ENCODE measurements at regions not wholly inside any gene's neighbourhood (a gene's known extent, or its start where the extent isn't known, plus 50 kb on each side); places are given as distances from the start of the nearest gene placed in this dataset.
A peak's percentile ranks its signal among the peaks of the same experiment; 100 is the strongest.
"Not testable (repeated sequence)": the region's sequence is repeated elsewhere in the genome, so short reads cannot be mapped to it uniquely, and the experiment has no call there.

DNA sequence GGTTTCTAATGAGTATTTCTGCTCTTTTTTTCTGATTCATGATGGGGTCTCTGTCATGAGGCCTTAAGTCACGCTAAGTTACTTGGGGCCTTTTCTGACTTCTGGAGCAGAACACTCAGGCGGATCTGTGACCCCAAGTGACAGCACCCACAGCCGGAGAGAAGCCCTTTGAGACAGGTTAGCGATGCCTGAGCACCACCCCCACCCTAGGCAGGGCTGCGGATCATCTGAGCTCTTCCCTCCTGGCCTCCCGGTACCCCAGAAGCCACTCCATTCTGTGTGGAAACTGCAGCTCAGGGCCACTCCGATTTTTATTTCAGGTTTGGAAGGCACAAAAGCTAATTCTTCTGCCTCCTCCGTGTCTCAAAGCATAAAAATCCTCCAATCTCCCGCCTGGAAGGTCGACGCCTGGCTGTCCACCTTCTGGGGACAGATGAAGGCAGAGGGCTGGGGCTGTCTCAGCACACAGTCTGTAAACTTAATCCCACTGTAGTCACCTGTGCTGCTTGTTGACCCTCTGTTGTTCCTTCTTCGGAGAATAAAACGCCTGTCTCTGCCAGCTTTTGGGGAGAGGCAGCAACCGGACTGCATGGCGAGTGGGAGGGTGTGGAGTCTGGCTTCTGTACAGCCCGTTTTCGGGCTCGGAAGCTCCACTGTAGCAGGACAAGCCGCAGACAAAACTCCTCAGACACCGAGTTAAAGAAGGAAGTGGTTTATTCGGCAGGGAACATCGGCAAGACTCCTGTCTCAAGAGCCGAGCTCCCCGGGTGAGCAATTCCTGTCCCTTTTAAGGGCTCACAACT is 88.8 kb downstream of the SPRY4 start:
- no peak for DNase-seq
- Histone ChIP-seq H3K36me3 (ENCODE audit: low read depth) (no peaks in the 10 kb centered on the region), H3K9me2 (ENCODE audit: insufficient read depth) (no peaks in the 10 kb centered on the region), H4K20me1 (ENCODE audit: insufficient read depth) (no peaks in the 10 kb centered on the region), H3K4me3 (no peak overlapping the region), H3K27me3 (replicated peaks; ENCODE audit: insufficient read depth) (no peaks in the 10 kb centered on the region), H3K4me1 (ENCODE audit: insufficient read depth) (no peaks in the 10 kb centered on the region), H3K9ac (no peak overlapping the region), H3K27ac (no peak overlapping the region), H3K79me2 (ENCODE audit: insufficient read depth) (no peaks in the 10 kb centered on the region), H3F3A (ENCODE audit: insufficient read depth) (no peaks in the 10 kb centered on the region), H2AFZ (no peak overlapping the region), H3K9me3 (ENCODE audit: low read depth) (no peaks in the 10 kb centered on the region), H3K4me2 (ENCODE audit: unreplicated experiment) (no peak overlapping the region)
- in situ Hi-C loops (cut with MboI), result no loop called here
- TF ChIP-seq EZH2 (IDR thresholded peaks at IDR 0.05; ENCODE audit: insufficient read depth, poor library complexity, severe bottlenecking) (no peak), EZH2phosphoT487 (IDR thresholded peaks at IDR 0.05; ENCODE audit: insufficient read depth, low read depth) (no peak)
- WGBS, 2 experiments (ENCODE audit: low coverage in 1 of 2, low lambda C conversion rate in 2 of 2, missing lambda C conversion rate in 2 of 2), result 88 to 89% methylated on average over 24 of the region's 24 CpGs

DNA sequence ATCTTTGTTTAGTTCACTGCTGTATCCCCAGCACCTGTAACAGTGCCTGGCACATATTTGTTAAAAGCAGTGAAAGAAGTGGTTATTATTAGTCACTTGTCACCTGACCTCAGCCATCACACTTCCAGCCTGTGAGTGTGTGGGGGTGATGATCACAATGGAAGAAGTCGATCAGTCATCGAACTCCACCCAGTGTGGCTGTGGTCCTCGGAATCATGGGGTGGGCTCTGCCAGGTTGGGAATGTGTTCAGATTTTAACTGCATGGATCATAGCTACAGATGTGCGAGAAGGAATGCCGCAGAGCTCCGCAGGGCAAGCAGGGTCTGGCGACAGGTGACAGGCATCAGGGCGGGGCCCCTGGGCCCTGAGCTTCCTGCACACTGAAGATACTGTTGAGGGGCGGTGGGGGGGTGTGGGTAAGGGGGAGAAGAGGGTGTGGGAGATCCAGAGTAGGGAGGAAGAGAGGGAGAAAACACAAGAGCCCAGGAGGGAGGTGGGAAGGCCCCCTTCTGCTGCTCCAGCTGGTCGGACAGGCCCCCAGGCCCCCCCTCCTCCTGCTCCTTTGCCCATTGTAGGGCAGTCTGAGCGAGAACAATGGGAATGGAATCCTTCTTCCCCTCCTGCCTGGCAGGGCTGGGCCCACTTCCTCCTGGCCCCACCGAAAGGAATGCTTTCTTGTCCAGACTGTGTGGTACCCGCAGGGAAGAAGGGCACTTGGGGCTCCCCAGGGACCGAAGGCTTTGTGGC is 89.6 kb downstream of the SPRY4 start:
- Histone ChIP-seq H3F3A (ENCODE audit: insufficient read depth) (no peaks in the 10 kb centered on the region), H3K4me1 (ENCODE audit: insufficient read depth) (no peaks in the 10 kb centered on the region), H3K27me3 (replicated peaks; ENCODE audit: insufficient read depth) (no peaks in the 10 kb centered on the region), H3K9me3 (ENCODE audit: low read depth) (no peaks in the 10 kb centered on the region), H3K9ac (no peak overlapping the region), H3K9me2 (ENCODE audit: insufficient read depth) (no peaks in the 10 kb centered on the region), H2AFZ (no peak overlapping the region), H3K4me2 (ENCODE audit: unreplicated experiment) (no peak overlapping the region), H3K27ac (no peak overlapping the region), H3K4me3 (no peak overlapping the region), H3K79me2 (ENCODE audit: insufficient read depth) (no peaks in the 10 kb centered on the region), H4K20me1 (ENCODE audit: insufficient read depth) (no peaks in the 10 kb centered on the region), H3K36me3 (ENCODE audit: low read depth) (no peaks in the 10 kb centered on the region)
- TF ChIP-seq EZH2 (IDR thresholded peaks at IDR 0.05; ENCODE audit: insufficient read depth, poor library complexity, severe bottlenecking), result no peak
- TF ChIP-seq EZH2phosphoT487 (IDR thresholded peaks at IDR 0.05; ENCODE audit: insufficient read depth, low read depth), result no peak
- peak; percentile 37 for DNase-seq
- in situ Hi-C loops (cut with MboI), result no loop called here
- 71% methylated on average over 11 to 14 of the region's 14 CpGs for WGBS, 2 experiments (ENCODE audit: low coverage in 1 of 2, low lambda C conversion rate in 2 of 2, missing lambda C conversion rate in 2 of 2)

DNA sequence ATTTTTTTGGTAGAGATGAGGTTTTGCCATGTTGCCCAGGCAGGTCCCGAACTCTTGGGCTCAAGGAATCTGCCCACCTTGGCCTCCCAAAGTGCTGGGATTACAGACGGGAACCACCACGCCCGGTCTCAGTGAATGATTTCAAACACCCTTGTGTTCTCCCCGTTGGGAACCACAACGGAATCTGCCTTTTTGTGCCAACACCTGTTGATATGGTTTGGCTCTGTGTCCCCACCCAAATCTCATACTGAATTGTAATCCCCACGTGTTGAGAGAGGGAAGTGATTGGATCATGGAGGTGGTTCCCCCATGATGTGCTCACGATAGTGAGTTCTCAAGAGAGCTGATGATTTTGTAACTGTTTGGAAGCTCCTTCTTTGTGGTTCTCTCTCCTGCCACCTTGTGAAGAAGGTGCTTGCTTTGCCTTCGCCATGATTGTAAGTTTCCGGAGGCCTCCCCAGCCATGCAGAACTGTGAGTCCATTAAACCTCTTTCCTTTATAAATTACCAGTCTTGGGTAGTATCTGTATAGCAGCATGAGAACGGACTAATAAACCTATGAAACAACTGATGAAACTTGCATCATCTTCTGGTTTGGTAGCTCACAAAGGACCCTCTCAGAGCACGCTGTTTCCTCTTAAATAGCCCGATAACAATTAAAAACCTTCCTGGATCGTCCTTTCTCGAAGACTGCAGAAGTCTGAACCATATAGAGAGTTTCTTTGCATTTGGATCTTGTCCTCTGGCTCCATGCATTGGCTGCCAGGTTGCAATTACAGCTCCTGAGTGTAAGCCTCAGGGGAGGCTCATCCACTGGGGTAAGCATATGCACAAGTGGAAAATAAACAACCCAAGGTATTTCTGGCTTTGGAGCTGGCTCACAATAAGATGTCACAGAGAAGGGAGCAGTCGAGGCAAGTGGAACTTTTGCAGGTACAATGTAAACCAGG is 91.5 kb downstream of the SPRY4 start:
- Histone ChIP-seq H3K4me3 (no peak overlapping the region), H3K9me3 (ENCODE audit: low read depth) (no peaks in the 10 kb centered on the region), H4K20me1 (ENCODE audit: insufficient read depth) (no peaks in the 10 kb centered on the region), H2AFZ (no peak overlapping the region), H3K9me2 (ENCODE audit: insufficient read depth) (no peaks in the 10 kb centered on the region), H3K9ac (no peak overlapping the region), H3K27ac (no peak overlapping the region), H3F3A (ENCODE audit: insufficient read depth) (no peaks in the 10 kb centered on the region), H3K79me2 (ENCODE audit: insufficient read depth) (no peaks in the 10 kb centered on the region), H3K4me1 (ENCODE audit: insufficient read depth) (no peaks in the 10 kb centered on the region), H3K36me3 (ENCODE audit: low read depth) (no peaks in the 10 kb centered on the region), H3K27me3 (replicated peaks; ENCODE audit: insufficient read depth) (no peaks in the 10 kb centered on the region), H3K4me2 (ENCODE audit: unreplicated experiment) (no peak overlapping the region)
- no peak for DNase-seq
- WGBS, 2 experiments (ENCODE audit: low coverage in 1 of 2, low lambda C conversion rate in 2 of 2, missing lambda C conversion rate in 2 of 2), result 85 to 88% methylated on average over 16 of the region's 16 CpGs
- in situ Hi-C loops (cut with MboI), result no loop called here
- TF ChIP-seq EZH2 (IDR thresholded peaks at IDR 0.05; ENCODE audit: insufficient read depth, poor library complexity, severe bottlenecking), result no peak
- no peak for TF ChIP-seq EZH2phosphoT487 (IDR thresholded peaks at IDR 0.05; ENCODE audit: insufficient read depth, low read depth)

- 88 to 92% methylated on average over 4 of the region's 4 CpGs for WGBS, 2 experiments (ENCODE audit: low coverage in 1 of 2, low lambda C conversion rate in 2 of 2, missing lambda C conversion rate in 2 of 2)
These were observed 93.9 kb downstream of the SPRY4 start for GRCh38 chr5:142230949-142231348.

More at GRCh38 chr5:142230949-142231348, 93.9 kb downstream of the SPRY4 start:
- H3K27me3 ChIP-seq (replicated peaks; ENCODE audit: insufficient read depth); H3K36me3 ChIP-seq (ENCODE audit: low read depth); H3F3A ChIP-seq (ENCODE audit: insufficient read depth); H3K27ac ChIP-seq; H3K4me1 ChIP-seq (ENCODE audit: insufficient read depth); H3K9me3 ChIP-seq (ENCODE audit: low read depth); H3K9ac ChIP-seq; H3K79me2 ChIP-seq (ENCODE audit: insufficient read depth); H3K9me2 ChIP-seq (ENCODE audit: insufficient read depth); in situ Hi-C loops (cut with MboI); DNase-seq; H2AFZ ChIP-seq; H3K4me2 ChIP-seq (ENCODE audit: unreplicated experiment); H4K20me1 ChIP-seq (ENCODE audit: insufficient read depth); H3K4me3 ChIP-seq: not testable (repeated sequence)
